HUES48 (cell line): ENCODE measurements at regions not wholly inside any gene's neighbourhood (a gene's known extent, or its start where the extent isn't known, plus 50 kb on each side); places are given as distances from the start of the nearest gene placed in this dataset.

ENCODE experiments used
- H3K27ac ChIP-seq: one replicate; pipeline ENCODE4 v1.7.0; 2013; ENCODE audit warnings: low read depth, low read length, inconsistent platforms
- H3K27me3 ChIP-seq: 2 replicates; pipeline ENCODE4 v1.6.1; 2013; ENCODE audit warnings: mild to moderate bottlenecking, low read length; ENCODE audit not compliant: control insufficient read depth, insufficient read depth
- H3K36me3 ChIP-seq: 2 replicates; pipeline ENCODE4 v1.6.1; 2013; ENCODE audit warnings: low read length; ENCODE audit not compliant: control insufficient read depth, insufficient read depth
- H3K4me1 ChIP-seq: 2 replicates; pipeline ENCODE4 v1.6.1; 2013; ENCODE audit warnings: mild to moderate bottlenecking, low read length; ENCODE audit not compliant: control insufficient read depth, insufficient read depth
- H3K4me3 ChIP-seq: 2 replicates; pipeline ENCODE4 v1.5.1; 2013; ENCODE audit warnings: mild to moderate bottlenecking, low read depth, low read length
- H3K9ac ChIP-seq: 2 replicates; pipeline ENCODE4 v1.6.1; 2013; ENCODE audit warnings: mild to moderate bottlenecking, low read depth, low read length, moderate library complexity
- H3K9me3 ChIP-seq: 2 replicates; pipeline ENCODE4 v1.6.1; 2013; ENCODE audit warnings: low read length; ENCODE audit not compliant: control insufficient read depth, insufficient read depth

DNA sequence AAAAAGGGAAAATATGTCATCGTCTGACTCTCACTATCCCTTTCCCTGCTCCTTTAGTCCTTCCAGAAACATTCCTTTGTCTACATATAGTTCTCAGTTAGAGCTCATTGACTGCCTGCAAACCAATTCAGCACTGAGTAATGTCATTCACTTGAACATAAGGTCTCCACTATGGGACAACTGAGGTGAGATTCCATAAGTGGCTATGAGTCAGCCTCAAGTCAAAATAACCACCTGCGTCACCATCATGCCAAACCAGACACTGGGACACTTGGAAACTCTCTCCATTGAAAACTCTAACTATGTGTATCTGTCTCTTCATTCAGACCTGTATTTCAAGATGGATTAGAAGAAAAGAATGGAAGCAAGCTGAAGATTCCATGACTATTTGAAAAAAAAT lies 878.0 kb upstream of the PIK3C3 start:
- Histone ChIP-seq H3K4me1 (no peaks in the 10 kb centered on the region), H3K9ac (no peak overlapping the region), H3K36me3 (no peaks in the 10 kb centered on the region), H3K27me3 (no peaks in the 10 kb centered on the region), H3K27ac (no peak overlapping the region), H3K9me3 (no peaks in the 10 kb centered on the region), H3K4me3 (no peak overlapping the region)

DNA sequence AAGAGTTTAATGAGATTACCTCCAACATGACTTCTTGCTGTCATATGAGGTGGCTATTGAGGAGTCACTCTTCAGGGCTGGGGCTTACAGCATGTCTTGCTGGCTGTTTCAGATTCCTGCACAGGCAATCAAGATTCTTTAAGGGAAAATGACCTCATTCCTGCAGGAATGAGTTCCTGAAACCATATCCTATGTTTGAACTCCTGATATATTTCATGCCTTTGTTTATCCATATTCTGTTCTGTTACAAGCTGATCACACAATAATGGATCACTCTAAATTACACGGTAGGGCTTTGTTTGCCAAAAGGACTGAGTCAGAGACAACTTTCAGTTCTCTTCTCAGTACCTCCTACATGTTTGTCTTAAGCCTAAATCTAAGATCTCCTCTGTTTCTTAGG lies 879.8 kb upstream of the PIK3C3 start:
- no peak overlapping the region for H3K27ac ChIP-seq
- no peak overlapping the region for H3K9ac ChIP-seq
- no peaks in the 10 kb centered on the region for H3K9me3 ChIP-seq
- no peaks in the 10 kb centered on the region for H3K36me3 ChIP-seq
- H3K4me3 ChIP-seq, result no peak overlapping the region
- no peaks in the 10 kb centered on the region for H3K4me1 ChIP-seq
- no peaks in the 10 kb centered on the region for H3K27me3 ChIP-seq

DNA sequence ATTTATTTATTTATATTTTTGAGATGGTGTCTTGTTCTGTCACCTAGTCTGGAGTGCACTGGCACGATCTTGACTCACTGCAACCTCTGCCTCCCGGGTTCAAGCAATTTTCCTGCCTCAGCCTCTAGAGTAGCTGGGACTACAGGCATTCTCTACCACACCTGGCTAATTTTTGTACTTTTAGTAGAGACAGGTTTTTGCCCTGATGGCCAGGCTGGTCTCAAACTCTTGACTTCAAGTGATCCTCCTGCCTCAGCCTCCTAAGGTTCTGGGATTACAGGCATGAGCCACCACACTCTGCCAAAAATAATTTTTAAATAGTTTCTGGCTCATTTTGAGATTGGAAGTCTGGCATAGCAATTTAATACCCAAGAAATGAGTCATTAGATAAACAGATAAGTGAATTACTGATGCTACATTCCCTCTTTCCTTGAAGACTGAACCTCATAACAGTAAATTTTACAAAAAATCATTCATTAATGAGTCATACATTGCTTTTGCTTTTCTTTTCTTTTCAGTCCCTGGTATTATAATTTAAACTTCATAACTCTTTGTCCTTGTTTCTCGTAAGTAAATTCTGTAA lies 881.6 kb upstream of the PIK3C3 start:
- Histone ChIP-seq H3K27ac (no peak overlapping the region), H3K4me1 (no peaks in the 10 kb centered on the region), H3K36me3 (no peaks in the 10 kb centered on the region), H3K9me3 (no peaks in the 10 kb centered on the region), H3K27me3 (no peaks in the 10 kb centered on the region), H3K9ac (no peak overlapping the region), H3K4me3 (no peak overlapping the region)

DNA sequence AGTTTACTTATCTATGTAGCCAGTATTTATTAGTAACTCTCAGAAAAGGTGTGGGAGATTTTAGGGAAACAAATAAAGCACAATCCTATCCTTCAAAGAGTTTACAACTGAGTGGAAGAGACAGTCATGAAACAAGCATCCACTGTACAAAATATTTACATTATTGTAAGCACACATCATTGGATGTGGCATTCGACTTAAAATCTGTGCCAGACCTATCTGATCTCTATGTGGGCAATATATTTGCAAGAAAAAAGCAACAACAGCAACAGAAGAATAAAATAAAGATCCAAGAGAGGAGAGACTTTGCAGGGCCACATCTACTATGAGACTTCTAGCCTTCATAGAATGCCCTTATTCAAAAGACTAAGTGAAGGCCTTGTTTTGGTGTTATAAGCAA lies 882.1 kb upstream of the PIK3C3 start:
- no peak overlapping the region for H3K4me3 ChIP-seq
- no peaks in the 10 kb centered on the region for H3K27me3 ChIP-seq
- no peaks in the 10 kb centered on the region for H3K36me3 ChIP-seq
- H3K9ac ChIP-seq, result no peak overlapping the region
- no peak overlapping the region for H3K27ac ChIP-seq
- H3K9me3 ChIP-seq, result no peaks in the 10 kb centered on the region
- no peaks in the 10 kb centered on the region for H3K4me1 ChIP-seq

DNA sequence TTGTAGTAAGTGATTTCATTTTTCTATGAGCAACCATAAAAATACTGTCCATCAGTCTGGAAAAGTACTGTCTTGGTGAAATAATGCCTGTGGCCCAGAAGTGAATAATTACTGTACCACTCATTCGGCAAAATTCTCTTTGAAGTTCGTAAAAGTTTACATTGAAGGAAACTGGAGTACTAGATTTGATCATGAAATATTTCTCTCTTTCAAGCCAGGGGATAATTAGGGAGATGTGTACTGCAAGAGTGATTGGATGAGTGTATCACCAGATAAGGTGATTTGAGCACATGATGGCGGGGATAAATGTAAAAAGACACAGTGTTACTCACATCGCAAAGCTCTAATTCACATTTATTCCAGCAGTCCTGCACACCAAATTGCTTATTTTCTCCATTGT lies 883.2 kb upstream of the PIK3C3 start:
- Histone ChIP-seq H3K4me1 (no peaks in the 10 kb centered on the region), H3K36me3 (no peaks in the 10 kb centered on the region), H3K27ac (no peak overlapping the region), H3K27me3 (no peaks in the 10 kb centered on the region), H3K9me3 (no peaks in the 10 kb centered on the region), H3K9ac (no peak overlapping the region), H3K4me3 (no peak overlapping the region)

DNA sequence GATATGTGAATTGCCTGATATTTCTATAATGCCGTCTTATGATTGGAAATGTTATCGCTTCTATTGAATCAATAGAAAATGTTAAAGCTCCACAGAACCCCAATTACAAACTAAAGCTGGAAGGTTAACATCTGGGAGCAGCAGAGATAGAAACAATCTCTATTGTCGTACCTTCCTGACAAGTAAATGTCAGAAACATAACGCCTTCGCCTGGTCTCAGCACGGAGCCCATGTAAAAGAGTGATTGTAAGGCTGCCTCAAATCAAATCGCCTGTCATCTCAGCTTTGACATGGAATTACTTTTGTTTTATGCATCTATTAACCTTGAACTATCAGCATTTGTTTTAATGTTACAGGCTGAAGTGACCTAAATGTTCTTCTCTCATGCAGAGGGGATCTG lies 885.9 kb upstream of the PIK3C3 start:
- Histone ChIP-seq H3K9me3 (no peaks in the 10 kb centered on the region), H3K4me1 (no peaks in the 10 kb centered on the region), H3K4me3 (no peak overlapping the region), H3K36me3 (no peaks in the 10 kb centered on the region), H3K9ac (no peak overlapping the region), H3K27me3 (no peaks in the 10 kb centered on the region), H3K27ac (no peak overlapping the region)

DNA sequence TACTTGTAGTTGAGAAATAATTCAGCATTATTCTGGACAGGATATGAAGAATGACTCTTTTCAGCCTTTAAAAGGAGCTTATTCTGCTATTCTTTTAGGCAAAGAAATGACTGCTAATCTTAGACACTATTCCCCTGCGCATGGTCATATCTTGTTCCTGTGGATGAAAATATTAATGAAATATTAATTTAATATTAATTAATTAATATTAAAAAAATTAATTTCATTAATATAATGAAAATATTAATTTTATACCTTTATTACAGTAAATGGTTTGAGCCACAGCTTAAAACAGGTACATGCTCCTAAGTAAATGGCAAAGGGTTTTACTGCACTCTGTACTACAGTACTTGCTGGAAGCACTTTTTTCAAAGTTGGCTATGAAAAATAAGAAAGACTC lies 890.1 kb upstream of the PIK3C3 start:
- Histone ChIP-seq H3K9me3 (no peaks in the 10 kb centered on the region), H3K36me3 (no peaks in the 10 kb centered on the region), H3K4me3 (no peak overlapping the region), H3K9ac (no peak overlapping the region), H3K4me1 (no peaks in the 10 kb centered on the region), H3K27me3 (no peaks in the 10 kb centered on the region), H3K27ac (no peak overlapping the region)

DNA sequence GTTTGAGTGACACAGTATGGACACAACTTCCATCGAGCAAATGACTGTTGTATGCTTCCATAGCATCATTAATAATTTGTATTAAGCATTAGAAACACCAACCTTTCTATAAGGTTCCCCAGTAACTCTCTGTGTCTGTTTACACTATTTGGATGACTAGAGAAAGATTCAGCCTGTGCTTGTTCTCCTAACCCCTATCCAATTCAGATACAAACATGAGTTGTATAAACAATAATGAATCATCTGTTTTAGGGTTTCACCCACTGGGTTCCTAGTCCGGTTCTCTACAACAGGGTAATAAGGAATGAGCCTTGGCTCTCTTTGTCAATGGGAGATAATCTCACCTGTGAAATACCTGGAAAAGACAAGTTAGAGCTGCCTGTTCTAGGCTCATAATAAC lies 894.1 kb upstream of the PIK3C3 start:
- Histone ChIP-seq H3K4me1 (no peaks in the 10 kb centered on the region), H3K27me3 (no peaks in the 10 kb centered on the region), H3K36me3 (no peaks in the 10 kb centered on the region), H3K9ac (no peak overlapping the region), H3K27ac (no peak overlapping the region), H3K4me3 (no peak overlapping the region), H3K9me3 (no peaks in the 10 kb centered on the region)

DNA sequence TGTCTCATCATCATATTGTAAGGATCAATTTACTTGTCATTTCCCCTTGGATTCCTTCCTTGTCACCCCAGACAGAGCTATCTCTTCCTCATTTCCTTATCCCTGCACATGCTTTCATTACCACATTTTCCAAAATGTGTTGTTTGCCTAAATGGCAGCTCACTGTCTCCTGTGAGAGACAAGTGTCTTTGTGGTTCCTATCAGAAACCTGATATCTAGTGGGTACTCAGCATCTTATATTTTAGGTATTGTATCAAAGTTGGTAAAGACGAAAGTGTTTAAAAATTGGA lies 896.0 kb upstream of the PIK3C3 start:
- no peaks in the 10 kb centered on the region for H3K9me3 ChIP-seq
- no peaks in the 10 kb centered on the region for H3K36me3 ChIP-seq
- no peaks in the 10 kb centered on the region for H3K4me1 ChIP-seq
- H3K27me3 ChIP-seq, result no peaks in the 10 kb centered on the region
- H3K4me3 ChIP-seq, result no peak overlapping the region
- H3K27ac ChIP-seq, result no peak overlapping the region
- H3K9ac ChIP-seq, result no peak overlapping the region

DNA sequence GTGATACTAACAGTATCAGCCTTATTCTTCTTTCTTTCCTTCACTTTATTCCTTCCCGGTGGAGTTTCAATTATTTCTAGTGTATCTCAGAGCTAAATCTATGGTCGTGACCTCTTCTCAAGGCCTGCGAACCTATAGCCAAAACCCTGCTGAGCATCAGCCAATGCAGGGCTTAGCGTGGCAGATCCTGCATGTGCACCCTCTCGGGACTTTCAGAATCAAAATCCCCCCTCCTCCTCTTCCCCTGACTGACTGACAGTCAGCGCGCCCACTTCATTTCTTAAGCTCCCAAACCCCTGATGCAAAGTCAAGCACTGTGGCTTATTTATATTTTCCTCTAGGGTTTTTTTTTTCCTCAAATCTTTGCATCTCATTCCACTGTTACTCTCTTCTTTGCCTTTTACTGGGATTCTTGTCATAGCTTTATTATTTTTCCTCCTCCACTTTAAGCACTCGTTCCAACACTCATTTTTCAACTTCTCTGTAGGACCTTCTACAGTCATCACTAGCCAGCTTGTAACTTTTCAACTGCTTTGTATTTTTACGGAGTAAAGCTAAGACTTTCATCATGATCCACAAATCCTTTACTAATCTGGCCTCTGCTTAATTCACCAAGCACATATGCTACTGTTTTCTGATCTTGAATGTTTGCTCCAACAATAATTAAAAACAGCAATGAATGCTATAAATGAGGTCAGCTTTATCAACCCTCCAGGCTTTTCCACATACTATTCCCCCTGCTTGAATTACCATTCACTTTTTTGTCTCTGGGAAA lies 896.5 kb upstream of the PIK3C3 start:
- no peaks in the 10 kb centered on the region for H3K9me3 ChIP-seq
- H3K27ac ChIP-seq, result no peak overlapping the region
- H3K36me3 ChIP-seq, result no peaks in the 10 kb centered on the region
- H3K9ac ChIP-seq, result no peak overlapping the region
- H3K27me3 ChIP-seq, result no peaks in the 10 kb centered on the region
- no peaks in the 10 kb centered on the region for H3K4me1 ChIP-seq
- H3K4me3 ChIP-seq, result no peak overlapping the region

DNA sequence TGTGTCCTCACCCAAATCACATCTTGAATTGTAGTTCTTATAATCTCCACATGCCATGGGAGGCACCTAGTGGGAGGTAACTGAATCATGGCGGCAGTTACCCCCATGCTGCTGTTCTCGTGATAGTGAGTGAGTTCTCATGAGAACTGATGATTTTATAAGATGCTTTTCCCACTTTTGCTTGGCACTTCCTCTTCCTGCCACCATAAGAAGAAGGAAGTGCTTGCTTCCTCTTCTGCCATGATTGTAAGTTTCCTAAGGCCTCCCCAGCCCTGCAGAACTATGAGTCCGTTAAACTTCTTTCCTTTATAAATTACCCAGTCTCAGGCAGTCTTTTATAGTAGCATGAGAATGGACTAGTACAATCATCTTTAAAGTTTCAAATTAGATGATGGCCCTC lies 902.4 kb upstream of the PIK3C3 start:
- Histone ChIP-seq H3K4me1 (no peaks in the 10 kb centered on the region), H3K27me3 (no peaks in the 10 kb centered on the region), H3K27ac (no peak overlapping the region), H3K4me3 (no peak overlapping the region), H3K9me3 (no peaks in the 10 kb centered on the region), H3K36me3 (no peaks in the 10 kb centered on the region), H3K9ac (no peak overlapping the region)
